GM19468 (cell line): ENCODE measurements at regions not wholly inside any gene's neighbourhood (a gene's known extent, or its start where the extent isn't known, plus 50 kb on each side); places are given as distances from the start of the nearest gene placed in this dataset.
"Not testable (repeated sequence)": the region's sequence is repeated elsewhere in the genome, so short reads cannot be mapped to it uniquely, and the experiment has no call there.

Source experiments
- ATAC-seq: cut with Tn5 transposase; IDR thresholded peaks from one replicate; pipeline ENCODE4 v1.9.1; 2021; ENCODE audit warnings: mild to moderate bottlenecking, moderate library complexity, moderate number of reproducible peaks; ENCODE audit not compliant: unreplicated experiment; ENCODE audit errors: extremely low read depth

DNA sequence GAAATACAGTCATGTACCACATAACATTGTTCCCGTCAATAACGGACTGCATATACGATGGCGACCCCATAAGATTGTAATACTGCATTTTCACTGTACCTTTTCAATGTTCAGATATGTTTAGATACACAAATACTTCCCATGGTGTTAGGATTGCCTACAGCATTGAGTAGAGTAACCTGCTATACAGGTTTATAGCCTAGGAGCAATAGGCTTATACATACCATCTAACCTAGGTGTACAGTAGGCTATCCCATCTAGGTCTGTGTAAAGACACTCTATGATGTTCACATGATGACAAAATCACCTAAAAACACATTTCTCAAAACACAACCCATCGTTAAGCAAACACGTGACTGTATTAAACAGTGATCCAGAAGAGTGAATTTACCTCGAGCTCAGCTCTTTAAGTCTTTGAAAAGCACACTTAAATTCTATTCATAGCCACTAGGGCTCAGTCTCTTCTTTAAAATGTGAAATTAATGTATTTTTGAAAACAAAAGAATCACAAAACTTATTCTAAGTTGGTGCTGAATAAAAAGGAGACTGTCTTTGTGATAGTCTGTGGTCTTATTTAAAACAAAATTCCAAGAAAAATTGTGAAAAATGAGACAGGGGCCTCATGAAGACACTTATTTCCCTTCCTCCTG, 239.1 kb upstream of the ARID2 start:
- no peak for ATAC-seq

DNA sequence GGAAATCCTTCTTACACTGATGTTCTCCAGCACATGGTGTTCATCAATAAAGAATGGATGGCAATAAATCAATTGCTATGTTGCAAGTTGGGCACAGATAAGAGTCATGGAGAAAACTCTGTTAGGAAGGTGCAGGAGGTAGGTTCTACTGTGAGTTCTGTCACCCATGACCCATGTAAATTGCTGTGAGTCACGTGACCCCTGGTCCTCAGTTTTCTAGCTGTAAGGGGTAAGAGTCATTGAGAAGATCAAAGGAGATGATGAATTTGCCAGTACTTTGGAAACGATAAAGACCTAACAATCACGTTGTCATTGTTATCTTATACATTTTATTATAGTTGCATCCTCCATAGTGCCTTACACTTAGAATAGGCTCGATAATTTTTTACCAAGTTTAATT, 235.2 kb upstream of the ARID2 start:
- ATAC-seq, result no peak

DNA sequence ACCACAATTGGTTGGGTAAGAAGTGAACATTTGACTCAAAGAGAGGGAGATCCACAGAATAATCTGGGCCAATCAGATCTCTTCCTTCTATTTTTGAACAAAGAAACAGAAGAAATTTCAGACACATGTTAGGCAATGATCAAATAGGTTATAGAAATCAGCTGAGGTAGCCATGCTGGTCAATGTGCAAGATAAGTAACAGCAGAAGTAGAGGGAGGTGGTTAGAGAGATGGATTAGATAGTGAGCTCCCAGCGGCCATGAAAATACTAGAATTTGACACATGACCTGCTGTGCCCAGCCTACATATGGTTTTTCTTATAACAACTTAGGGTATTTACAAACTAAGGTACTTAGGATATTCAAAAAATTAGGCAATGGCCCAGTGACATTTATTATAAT, 230.9 kb upstream of the ARID2 start:
- no peak for ATAC-seq

DNA sequence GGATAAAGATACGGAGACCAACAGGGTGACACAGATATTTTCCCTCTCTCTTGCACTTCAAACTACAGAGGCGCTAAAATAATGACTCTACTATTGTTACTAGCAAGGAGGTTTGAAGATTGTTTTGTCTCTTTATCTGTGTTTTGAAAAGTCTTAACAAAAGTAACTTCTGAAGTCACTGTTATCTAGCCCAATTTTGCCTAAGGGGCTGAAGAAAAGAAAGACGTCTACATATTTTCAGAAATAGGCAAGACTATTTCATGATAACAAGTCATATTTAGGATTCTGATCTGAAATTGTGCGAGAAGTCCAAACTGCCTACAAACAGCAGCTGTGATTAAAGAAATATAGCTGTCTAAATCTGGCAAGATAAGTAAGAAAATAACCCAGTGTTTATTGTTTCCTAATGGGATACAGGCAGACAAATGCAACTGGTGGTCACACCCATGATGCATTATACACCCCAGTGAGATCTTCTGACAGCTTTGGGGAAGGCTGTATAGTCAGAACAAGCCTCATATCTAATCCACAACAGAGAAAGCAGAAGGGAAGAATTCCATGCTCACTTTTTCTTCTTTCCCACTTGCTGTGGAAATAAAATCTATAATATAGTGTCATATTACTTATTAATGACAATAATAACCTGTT, 226.9 kb upstream of the ARID2 start:
- ATAC-seq, result no peak

DNA sequence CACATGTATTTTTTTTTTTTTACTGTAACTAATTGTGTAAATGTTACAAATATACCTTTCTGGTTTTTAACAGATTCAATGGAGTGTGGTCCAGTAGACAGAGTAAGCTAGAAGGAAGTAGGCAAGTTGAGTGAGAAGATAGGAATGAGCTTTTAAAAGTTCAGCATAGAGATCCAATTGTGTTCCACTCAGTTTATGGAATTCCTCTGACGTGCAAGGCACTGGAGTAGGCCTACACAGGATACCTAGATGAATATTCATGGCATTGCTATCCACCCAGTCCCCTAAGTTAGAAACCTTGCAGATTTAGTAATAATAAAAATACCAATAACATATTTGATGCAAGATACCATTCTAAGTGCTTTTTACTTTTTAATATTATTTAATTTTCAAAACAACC, 225.6 kb upstream of the ARID2 start:
- no peak for ATAC-seq

DNA sequence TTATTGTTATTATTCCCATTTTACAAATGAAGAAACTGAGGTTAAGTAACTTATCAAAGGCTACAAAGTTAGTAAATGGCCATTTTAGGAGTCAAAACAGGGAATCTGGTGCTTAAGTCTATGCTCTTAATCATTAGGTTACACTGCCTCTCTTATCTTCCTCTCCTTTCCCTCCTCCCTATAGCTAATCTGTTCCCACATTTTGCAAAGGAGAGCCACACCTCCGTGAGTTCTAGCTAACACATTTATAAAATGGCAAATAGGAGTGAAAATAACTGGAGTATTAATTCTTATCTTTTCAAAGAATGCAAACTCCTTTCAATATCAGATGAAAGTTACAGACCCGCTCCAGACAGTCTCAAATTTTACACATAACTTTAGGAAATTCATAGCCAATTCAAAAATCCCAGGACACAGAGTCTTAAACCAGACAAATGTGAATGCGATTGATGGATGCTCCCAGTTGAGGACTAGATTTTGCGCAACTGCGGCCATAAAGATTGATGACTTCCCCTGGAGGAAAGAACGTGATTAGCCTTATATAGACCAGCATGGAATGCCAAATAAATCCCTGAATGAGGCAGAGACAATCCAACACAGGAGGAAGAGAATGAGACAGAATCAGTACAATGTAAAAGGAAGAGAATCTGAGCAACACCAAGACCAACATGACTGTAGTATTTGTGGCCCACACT, 225.0 kb upstream of the ARID2 start:
- ATAC-seq, result no peak

DNA sequence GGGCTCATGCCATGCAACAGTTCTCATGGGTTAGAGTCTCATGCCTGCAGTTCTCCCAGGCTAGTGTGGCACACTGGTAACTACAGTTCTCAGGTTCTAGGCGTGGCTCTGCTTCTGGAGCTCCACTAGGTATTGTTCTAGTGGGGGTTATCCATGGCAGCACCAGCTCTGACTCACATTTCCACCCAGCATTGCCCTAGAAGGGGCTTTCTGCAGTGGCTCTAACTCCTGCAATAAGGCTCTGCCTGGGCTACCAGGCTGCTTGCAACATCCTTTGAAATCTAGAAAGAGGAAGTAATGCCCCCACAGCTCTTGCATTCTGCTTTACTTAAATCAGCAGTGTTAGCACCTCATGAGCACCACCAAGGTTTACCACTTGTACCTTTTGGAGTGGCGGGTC, 220.3 kb upstream of the ARID2 start:
- no peak for ATAC-seq

DNA sequence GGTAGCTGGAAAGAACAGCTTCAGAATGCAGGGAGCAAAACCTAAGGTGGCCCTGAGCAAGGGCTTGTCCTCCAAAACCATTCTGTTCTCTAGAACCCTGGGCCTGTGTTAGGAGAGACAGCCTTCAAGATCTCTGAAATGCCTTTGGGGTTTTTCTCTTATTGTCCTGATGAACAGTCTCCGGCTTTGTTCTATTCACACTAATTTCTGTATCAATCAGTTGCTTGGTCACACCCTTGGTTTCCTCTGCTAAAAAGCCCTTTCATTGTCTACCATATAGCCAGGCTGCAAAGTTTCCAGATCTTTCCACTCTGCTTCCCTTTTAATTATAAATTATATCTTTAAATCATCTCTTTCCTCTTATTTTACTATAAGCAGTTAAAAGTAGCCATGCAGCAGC, 219.9 kb upstream of the ARID2 start:
- ATAC-seq, result no peak

DNA sequence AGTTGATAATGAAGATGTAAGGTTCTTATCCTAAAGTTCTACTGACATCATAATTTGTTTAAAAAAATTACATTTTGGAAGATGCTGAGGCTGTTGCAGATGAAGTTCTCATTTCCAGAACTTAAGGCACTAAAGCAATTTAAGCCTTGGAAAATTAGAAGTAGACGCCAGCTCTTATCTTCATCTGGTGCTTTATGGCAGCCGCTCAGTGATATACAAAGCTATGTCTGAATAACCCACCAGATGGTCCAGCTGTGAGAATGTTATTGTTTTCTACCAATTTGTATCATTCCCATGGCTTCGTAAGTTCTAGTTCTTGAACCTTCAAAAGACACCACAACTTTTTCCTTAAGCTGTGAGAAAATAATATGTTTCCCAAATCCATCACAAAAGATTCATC, 212.1 kb upstream of the ARID2 start:
- no peak for ATAC-seq

DNA sequence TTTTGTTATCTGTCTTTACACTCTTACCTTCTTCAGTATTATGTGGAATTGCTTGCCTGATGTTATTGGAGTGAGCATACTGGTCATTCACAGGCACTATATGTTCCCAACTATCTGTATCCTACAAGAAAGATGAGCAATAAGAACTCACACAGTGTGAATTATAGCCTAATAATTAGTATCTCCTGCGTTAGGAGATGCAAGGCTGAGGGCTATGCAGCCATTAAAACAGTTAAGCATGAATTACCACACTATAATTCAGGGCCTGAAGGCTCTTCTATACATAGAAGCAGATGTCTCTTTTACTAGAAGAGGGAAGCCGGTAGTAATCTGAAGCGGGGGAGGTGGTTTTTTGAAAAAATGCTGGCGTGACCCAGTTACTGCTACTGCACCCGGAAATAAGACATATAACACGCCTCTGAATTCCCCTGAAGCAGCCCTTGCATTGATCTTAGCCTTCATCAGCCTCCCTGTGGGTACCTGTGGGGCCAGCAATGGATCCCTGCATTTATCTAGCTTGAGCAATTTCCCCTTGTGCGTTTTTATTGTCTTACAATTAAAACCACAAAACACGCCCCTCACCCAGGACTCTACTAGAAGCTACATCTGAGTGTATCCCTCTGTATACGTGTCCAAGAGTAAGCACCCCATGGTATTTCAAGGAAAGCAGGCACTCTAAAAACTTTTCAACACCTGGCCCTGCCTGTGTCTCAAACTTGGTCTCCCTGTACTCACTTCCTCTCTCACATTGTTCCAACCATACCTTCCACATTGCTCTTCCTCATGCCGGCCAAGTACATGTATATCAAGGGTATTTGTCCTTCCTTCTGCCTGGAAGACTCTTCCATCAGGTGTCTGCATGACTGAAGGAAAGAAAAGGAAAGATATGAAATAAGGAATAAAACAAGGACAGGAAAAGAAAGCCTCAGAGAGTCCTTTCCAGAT, 210.9 kb upstream of the ARID2 start:
- no peak for ATAC-seq

DNA sequence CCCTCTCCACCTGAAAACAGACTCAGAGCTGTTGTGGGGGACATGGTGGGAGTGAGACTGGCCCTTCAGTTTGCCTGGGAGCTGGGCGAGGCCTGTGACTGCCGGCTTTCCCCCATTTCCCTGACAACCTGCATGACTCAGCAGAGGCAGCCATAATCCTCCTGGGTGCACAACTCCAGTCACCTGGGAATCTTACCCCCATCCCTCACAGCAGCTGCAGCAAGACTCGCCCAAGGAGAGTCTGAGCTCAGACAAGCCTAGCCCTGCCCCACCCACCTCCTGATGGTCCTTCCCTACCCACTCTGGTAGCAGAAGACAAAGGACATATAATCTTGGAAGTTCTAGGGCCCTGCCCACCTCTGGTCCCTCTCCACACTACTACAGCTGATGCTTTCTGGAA, 207.3 kb upstream of the ARID2 start:
- no peak for ATAC-seq

DNA sequence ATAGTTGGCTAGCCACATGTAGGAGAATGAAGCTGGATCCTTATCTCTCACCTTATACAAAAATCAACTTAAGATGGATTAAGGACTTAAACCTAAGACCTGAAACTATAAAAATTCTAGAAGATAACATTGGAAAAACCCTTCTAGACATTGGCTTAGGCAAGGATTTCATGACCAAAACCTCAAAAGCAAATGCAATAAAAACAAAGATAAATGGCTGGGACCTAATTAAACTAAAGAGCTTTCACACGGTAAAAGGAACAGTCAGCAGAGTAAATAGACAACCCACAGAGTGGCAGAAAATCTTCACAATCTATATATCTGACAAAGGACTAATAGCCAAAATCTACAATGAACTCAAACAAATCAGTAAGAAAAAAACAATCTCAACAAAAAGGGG, 202.7 kb upstream of the ARID2 start:
- not testable (repeated sequence) for ATAC-seq

DNA sequence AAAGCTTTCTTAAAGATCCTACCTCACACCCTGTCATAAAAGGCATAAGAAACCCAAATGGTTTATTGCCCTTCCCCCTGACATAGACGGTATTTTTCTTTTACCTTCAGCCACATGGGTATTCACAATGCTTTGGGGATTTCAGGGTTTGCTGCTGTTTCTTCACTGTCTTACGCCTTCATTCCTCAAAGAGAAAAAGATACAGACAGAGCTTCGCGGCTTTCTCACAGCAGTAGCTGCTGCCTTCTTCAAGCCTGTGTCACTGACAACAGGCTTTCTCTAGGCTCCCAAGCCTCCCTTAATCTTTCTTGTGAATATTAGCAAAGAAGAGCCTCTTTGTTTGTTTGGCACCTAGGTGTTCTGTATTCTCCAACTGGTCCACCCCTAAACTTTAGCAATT, 197.4 kb upstream of the ARID2 start:
- no peak for ATAC-seq

DNA sequence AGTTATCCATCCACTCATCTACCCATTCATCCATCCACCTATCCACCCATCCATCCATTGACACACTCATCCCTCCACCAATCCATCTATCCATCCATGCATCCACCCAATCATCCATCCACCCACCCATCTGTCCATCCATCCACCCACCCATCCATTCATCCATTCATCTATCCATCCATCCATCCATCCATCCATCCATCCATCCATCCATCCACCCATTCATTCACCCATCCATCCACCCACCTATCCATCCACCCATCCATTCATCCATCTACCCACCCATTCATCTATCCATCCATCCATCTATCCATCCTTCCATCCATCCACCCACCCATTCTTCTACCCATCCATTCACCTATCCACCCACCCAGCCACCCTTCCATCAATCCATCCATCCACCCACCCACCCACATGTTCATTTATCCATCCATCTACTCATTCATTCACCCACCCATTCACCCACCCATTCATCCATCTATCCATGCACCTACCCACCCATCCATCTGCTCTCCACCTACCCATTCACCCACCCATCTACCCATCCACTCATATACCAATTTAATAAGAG, 193.8 kb upstream of the ARID2 start:
- no peak for ATAC-seq

DNA sequence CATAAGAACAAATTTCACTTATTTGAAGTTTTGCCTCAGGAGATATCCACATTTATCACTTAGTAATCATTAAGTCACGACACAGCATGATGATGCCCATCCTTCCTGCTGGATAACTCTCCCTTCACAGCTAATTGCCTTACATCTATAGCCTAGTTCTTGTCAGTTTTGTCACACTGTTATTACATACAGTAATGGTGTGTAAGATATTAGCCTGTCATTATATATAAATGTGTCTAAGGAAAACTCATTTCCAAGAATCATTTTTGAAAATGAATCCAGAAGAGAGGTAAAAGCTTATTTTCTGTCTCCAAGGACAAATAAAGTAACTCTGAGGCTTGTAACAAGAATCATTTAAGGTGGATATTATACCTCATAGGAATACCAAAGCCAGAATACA, 193.2 kb upstream of the ARID2 start:
- no peak for ATAC-seq

DNA sequence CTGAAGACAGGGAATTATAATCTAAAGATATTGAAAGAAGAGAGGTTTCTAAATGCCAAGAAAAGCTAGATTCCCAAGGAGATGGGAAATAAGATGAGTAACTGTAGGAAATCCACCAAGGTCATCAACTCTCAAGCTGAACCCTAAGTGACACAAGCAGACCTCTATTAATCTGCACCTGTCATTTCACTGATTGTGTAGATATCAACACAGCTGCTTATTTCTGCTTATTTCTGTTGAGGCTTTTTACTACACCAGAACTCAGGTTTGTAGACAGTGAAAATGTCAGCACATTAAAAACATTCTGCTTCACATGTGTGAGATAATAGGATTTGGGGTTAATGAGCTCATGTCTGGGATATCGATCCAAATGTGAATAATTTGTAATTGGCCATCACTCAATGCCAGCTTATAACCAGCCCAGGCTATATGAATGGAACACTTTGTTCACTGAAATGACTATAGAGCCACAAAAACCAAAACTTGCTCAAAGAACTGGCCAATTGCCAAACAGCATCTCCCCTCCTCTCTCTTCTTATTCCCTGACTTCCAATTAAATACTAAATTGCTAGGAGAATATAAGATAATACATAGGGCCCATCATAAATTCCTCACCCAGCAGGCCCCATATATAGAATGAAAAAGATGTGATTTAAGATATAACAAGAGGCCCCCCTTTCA, 188.7 kb upstream of the ARID2 start:
- ATAC-seq, result no peak

DNA sequence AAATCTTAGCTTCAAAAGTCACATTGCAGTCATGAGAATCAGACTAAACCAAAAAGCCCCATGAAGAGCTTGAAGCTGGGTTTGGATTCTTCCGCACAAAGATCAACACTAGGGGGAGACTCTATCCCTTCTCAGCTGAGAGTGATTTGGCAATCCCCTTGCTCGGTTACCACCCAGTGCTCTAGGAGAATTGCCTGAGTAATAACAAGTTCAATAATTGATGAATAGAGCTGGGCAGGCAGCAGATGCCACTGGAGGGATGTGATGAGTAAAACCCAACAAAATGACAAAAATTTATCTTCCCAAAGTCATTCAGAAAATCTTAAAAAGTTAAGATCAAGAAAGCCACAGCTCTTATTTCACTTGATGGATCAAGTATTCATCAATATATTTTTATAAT, 185.6 kb upstream of the ARID2 start:
- ATAC-seq, result peak; percentile 63

DNA sequence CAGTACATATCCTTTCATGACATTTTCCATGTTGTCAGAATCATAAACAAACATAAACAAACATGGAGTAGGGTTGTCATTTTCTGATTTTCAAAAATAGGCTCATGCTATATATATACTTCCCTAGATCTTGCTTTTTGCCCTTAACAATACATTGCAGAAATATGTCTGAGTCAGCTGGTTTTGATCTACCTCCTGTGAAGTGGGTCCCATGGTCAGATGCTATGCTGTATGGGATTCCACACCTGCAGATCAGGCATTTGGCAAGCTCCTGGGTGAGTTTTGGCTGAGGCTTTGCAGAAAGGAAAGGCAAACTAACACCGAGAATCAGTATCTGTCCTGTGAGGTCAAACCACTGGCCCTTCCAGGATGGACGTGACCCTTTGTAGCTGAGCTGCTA, 183.0 kb upstream of the ARID2 start:
- no peak for ATAC-seq

DNA sequence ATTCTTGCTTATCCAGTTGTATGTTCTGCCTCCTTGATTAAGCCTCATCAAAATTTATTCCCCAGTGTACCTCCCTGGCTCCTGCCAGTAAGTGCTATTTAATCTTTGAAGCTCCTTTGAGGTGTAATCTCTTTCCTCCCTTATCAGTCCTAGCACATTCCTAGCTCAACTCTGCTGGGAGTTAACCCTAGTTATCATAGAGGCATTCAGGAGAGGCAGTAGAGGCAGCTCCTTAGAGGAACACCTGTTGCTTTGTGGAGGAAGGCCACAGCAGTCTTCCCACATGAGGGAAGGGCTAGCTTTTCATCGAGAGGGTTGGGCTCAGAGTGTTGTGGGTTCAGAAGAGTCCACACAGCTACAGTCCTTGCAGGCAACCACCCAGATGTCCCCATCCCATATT, 182.4 kb upstream of the ARID2 start:
- no peak for ATAC-seq

DNA sequence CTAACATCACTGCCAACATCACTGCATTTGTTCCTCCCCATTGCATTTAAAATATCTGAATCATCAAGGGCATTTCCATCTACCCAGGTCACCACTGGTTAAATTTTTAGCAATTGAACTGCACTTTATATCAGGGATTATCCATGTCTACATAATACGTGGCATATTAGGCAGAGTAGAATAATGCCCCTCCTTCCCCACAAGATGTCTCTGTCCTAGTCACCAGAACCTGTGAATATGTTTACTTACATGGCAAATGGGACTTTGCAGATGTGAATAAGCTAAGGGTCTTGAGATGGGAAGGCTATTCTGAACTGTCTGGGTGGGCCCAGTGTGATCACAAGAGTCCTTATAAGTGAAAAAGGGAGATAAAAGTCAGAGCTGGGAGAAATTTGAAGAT, 181.7 kb upstream of the ARID2 start:
- ATAC-seq, result no peak
